Suprapubic skin (tissue), 3 donors: ENCODE measurements at regions not wholly inside any gene's neighbourhood (a gene's known extent, or its start where the extent isn't known, plus 50 kb on each side); places are given as distances from the start of the nearest gene placed in this dataset.
"Not testable (repeated sequence)": the region's sequence is repeated elsewhere in the genome, so short reads cannot be mapped to it uniquely, and the experiment has no call there.

Experiments
- CTCF ChIP-seq, 2 donors: fragments of 200-600 bp in 1 of 2; fragments of 450-650 bp in 1 of 2; sonication (generic) in 1 of 2; IDR thresholded peaks; one replicate each; pipeline ENCODE4 v1.5.1; 2016 to 2019; ENCODE audit warnings: antibody characterized with exemption in 2 of 2, mild to moderate bottlenecking in 1 of 2, moderate library complexity in 1 of 2
- POLR2A ChIP-seq, 2 donors: fragments of 450-650 bp; IDR thresholded peaks; one replicate each; pipeline ENCODE4 v1.6.1; 2017; ENCODE audit warnings: antibody characterized with exemption in 2 of 2, mild to moderate bottlenecking in 2 of 2, moderate library complexity in 2 of 2

- TF ChIP-seq CTCF, POLR2A (IDR thresholded peaks at IDR 0.05): not testable (repeated sequence)
These were observed 1506.4 kb downstream of the KHDRBS2 start for GRCh38 chr6:60779591-60779990.
